HL-60 (cell line): ENCODE measurements at regions not wholly inside any gene's neighbourhood (a gene's known extent, or its start where the extent isn't known, plus 50 kb on each side); places are given as distances from the start of the nearest gene placed in this dataset.

Experiments
- GABPA ChIP-seq: IDR thresholded peaks from 2 replicates; pipeline ENCODE4 v1.6.1; 2012; ENCODE audit warnings: low read depth
- TF ChIP-seq, protein P1 (sequence below): IDR thresholded peaks from one replicate; pipeline ENCODE4 v1.5.1; 2011; ENCODE audit warnings: low read length, control low read depth, inconsistent platforms; ENCODE audit not compliant: insufficient read depth

DNA sequence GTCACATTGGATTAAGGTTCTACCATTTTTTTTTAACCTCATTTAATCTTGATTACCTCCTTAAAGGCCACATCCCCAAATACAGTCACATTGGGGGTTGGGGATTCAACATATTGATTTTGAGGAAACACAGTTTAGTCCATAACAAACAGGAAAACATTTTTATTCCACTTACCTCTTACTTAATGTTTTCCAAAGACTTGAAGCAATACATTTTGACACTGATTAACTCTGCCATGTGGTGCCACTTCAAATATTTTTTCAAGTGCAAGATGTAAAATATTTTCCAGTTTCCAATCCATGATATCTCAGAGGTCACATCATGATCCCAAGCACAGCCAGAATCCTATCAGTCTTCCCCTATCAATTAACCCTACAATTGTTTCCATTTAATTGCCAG, 548.0 kb downstream of the CSNK1G3 start:
- TF ChIP-seq, protein P1, sequence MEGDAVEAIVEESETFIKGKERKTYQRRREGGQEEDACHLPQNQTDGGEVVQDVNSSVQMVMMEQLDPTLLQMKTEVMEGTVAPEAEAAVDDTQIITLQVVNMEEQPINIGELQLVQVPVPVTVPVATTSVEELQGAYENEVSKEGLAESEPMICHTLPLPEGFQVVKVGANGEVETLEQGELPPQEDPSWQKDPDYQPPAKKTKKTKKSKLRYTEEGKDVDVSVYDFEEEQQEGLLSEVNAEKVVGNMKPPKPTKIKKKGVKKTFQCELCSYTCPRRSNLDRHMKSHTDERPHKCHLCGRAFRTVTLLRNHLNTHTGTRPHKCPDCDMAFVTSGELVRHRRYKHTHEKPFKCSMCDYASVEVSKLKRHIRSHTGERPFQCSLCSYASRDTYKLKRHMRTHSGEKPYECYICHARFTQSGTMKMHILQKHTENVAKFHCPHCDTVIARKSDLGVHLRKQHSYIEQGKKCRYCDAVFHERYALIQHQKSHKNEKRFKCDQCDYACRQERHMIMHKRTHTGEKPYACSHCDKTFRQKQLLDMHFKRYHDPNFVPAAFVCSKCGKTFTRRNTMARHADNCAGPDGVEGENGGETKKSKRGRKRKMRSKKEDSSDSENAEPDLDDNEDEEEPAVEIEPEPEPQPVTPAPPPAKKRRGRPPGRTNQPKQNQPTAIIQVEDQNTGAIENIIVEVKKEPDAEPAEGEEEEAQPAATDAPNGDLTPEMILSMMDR: no peak
- TF ChIP-seq GABPA: no peak
